ENCODE measurements at regions not wholly inside any gene's neighbourhood (a gene's known extent, or its start where the extent isn't known, plus 50 kb on each side); places are given as distances from the start of the nearest gene placed in this dataset.

DNA sequence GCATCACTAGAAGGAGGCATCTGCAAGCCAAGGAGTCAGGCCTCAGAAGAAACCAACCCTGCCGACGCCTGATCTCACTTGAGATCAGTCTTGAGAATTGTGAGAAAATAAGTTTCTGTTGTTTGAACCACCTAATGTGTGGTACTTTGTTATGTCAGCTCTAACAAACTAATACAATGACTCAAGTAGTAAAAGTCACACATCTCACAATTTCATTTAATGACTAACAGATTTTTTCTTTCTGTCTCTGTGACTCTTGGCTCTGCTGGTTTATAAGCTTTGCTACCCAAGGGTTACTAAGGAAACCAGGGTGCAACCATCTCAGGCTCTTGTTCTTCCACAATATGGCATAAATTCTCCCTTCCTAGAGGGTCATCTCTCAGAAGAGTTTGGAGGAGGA is 315.8 kb upstream of the GRAMD2B start (continued):
- no peak for TF ChIP-seq ZSCAN12 (CRISPR knock-in tag; IDR thresholded peaks at IDR 0.05)
- no peak for TF ChIP-seq ZNF619 (CRISPR knock-in tag; IDR thresholded peaks at IDR 0.05)

DNA sequence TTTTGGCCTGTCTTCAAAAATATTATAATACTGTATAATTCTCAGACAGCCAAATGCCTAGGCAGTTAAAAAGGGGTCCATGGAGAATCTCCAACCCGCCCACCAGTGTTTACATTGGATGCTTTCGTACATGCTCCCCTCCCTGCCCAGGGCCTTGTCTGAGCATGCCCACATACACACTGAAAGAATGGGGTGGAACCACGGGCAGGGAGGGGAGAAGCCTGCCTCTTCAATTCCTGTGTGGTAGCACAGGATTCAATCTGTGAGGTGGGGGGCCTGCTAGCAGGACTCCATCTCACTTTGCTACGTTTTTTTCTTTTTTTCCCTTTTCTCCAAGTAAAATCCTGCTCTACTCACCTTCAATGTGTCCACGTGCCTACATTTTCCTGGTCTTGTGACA is 314.7 kb upstream of the GRAMD2B start:
- no peak overlapping the region for H3K27ac ChIP-seq (ENCODE audit: extremely low read length, insufficient read depth, low read length)
- no peak for FAIRE-seq

More for the DNA sequence above, 314.7 kb upstream of the GRAMD2B start:
- POLR2A ChIA-PET = no interaction called here
- TF ChIP-seq MAFK (conservative IDR thresholded peaks at IDR 0.05 in 1 of 2, IDR thresholded peaks at IDR 0.05 in 1 of 2; ENCODE audit: low read length in 2 of 2) (no peak), PRPF4 (IDR thresholded peaks at IDR 0.05; ENCODE audit: low read depth, low read length, poor library complexity, severe bottlenecking) (no peak), RARG (CRISPR knock-in tag; IDR thresholded peaks at IDR 0.05; ENCODE audit: low read depth) (no peak), REXO4 (CRISPR knock-in tag; IDR thresholded peaks at IDR 0.05; ENCODE audit: borderline replicate concordance) (no peak), TOE1 (CRISPR knock-in tag; IDR thresholded peaks at IDR 0.05) (no peak), CBFB (CRISPR knock-in tag; IDR thresholded peaks at IDR 0.05) (no peak), ZNF34 (CRISPR knock-in tag; IDR thresholded peaks at IDR 0.05; ENCODE audit: borderline replicate concordance) (no peak), KDM4B (CRISPR knock-in tag; IDR thresholded peaks at IDR 0.05) (no peak)
- TF ChIP-seq, protein P1, sequence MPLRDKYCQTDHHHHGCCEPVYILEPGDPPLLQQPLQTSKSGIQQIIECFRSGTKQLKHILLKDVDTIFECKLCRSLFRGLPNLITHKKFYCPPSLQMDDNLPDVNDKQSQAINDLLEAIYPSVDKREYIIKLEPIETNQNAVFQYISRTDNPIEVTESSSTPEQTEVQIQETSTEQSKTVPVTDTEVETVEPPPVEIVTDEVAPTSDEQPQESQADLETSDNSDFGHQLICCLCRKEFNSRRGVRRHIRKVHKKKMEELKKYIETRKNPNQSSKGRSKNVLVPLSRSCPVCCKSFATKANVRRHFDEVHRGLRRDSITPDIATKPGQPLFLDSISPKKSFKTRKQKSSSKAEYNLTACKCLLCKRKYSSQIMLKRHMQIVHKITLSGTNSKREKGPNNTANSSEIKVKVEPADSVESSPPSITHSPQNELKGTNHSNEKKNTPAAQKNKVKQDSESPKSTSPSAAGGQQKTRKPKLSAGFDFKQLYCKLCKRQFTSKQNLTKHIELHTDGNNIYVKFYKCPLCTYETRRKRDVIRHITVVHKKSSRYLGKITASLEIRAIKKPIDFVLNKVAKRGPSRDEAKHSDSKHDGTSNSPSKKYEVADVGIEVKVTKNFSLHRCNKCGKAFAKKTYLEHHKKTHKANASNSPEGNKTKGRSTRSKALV (CRISPR knock-in tag; IDR thresholded peaks at IDR 0.05) = no peak
- TF ChIP-seq, protein P2, sequence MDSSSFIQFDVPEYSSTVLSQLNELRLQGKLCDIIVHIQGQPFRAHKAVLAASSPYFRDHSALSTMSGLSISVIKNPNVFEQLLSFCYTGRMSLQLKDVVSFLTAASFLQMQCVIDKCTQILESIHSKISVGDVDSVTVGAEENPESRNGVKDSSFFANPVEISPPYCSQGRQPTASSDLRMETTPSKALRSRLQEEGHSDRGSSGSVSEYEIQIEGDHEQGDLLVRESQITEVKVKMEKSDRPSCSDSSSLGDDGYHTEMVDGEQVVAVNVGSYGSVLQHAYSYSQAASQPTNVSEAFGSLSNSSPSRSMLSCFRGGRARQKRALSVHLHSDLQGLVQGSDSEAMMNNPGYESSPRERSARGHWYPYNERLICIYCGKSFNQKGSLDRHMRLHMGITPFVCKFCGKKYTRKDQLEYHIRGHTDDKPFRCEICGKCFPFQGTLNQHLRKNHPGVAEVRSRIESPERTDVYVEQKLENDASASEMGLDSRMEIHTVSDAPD (CRISPR knock-in tag; IDR thresholded peaks at IDR 0.05) = no peak
- Histone ChIP-seq H3K4me1 (ENCODE audit: insufficient read depth, low read length) (no peaks in the 10 kb centered on the region), H2AFZ (ENCODE audit: low read length) (no peak overlapping the region), H3K79me2 (ENCODE audit: insufficient read depth, low read length) (no peaks in the 10 kb centered on the region), H3K36me3 (replicated peaks in 1 of 2; ENCODE audit: control insufficient read depth in 1 of 2, insufficient read depth in 2 of 2, low read length in 2 of 2) (no peaks in the 10 kb centered on the region), H3K27me3 (ENCODE audit: control insufficient read depth in 1 of 2, insufficient read depth in 2 of 2, low read length in 2 of 2) (no peaks in the 10 kb centered on the region), H3K9ac (ENCODE audit: insufficient read depth, low read depth, low read length) (no peak overlapping the region), H3K9me3 (ENCODE audit: low read length) (peaks cover 10% of the 10 kb centered on the region; the same call in 1 of the 2 replicates), H3K4me3 (replicated peaks in 1 of 3; ENCODE audit: insufficient read depth in 1 of 3, low read depth in 2 of 3, low read length in 3 of 3) (no peak overlapping the region), H4K20me1 (ENCODE audit: insufficient read depth, low read length) (no peaks in the 10 kb centered on the region), H3K4me2 (ENCODE audit: low read depth, low read length) (no peak overlapping the region)
- CTCF ChIA-PET (ENCODE audit: low intra/inter-chr PET ratio, low total read pairs) = no interaction called here
- no peak for ATAC-seq
- in situ Hi-C loops (cut with HindIII; ENCODE audit: extremely low pct_ligation_motif_present, low pct_unique_long_range_greater_than_20kb) (no loop called here), intact Hi-C loops (cut with micrococcal nuclease; ENCODE audit: unreplicated experiment) (no loop called here)
- BruUV-seq (replicated peaks) = no TSS peak
- WGBS (ENCODE audit: low lambda C conversion rate) = 1% methylated on average over 5 of the region's 5 CpGs
- DNase-seq (ENCODE audit: low spot score) = no peak

Data from HepG2 (cell line).